Activated naive CD4-positive, alpha-beta T cell treated with anti-CD3 and anti-CD28 coated beads for 36 hours (primary cell): ENCODE measurements at regions not wholly inside any gene's neighbourhood (a gene's known extent, or its start where the extent isn't known, plus 50 kb on each side); places are given as distances from the start of the nearest gene placed in this dataset.

ENCODE experiments used
- CTCF ChIA-PET: fragments of 350-600 bp; sonication (Branson Sonifier 250); formaldehyde crosslinking; loops from one replicate; lab custom pipeline; 2021; ENCODE audit warnings: antibody characterized with exemption; lab: Charles Lee
- DNase-seq: peaks from one replicate; pipeline ENCODE4 v3.0.0-alpha.2; 2020
- H3K27ac Mint-ChIP-seq: one replicate; pipeline ENCODE4 v1.8.0; 2021; ENCODE audit warnings: mild to moderate bottlenecking, mixed read lengths
- H3K27me3 Mint-ChIP-seq: one replicate; pipeline ENCODE4 v1.8.0; 2021; ENCODE audit warnings: low read depth, mixed read lengths
- H3K36me3 Mint-ChIP-seq: one replicate; pipeline ENCODE4 v1.8.0; 2021; ENCODE audit warnings: low read depth, mixed read lengths
- H3K4me1 Mint-ChIP-seq: one replicate; pipeline ENCODE4 v1.8.0; 2021; ENCODE audit warnings: low read depth, mixed read lengths
- H3K4me3 Mint-ChIP-seq: one replicate; pipeline ENCODE4 v1.8.0; 2021; ENCODE audit warnings: mild to moderate bottlenecking, moderate library complexity, mixed read lengths
- H3K9me3 Mint-ChIP-seq: one replicate; pipeline ENCODE4 v1.8.0; 2021; ENCODE audit warnings: mixed read lengths
- intact Hi-C: fragments of 100-400 bp; cut with micrococcal nuclease; formaldehyde crosslinking; loops from one replicate; pipeline ENCODE4 v1.15.1; 2023

DNA sequence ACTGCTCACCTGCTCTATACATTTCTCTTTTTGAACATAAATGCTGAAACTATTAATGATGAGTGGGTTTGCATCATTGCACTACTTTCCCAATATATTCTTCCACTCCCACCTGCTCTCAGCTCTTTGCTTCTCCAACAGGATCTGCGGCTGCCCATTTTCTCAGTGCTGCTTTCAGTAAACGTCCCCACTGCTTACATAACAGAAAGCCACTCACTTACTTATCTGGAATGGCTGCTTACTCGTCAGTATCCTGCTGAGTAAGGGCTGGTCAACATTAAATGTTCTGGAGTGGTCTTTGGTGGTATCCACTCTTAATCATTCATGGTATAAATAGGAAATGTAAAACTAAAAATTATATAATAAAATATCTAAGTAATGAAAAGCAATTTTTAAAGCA is 112.8 kb upstream of the HPF1 start:
- Mint-ChIP-seq H3K27me3 (peaks cover 14% of the 10 kb centered on the region), H3K36me3 (no peaks in the 10 kb centered on the region), H3K9me3 (no peaks in the 10 kb centered on the region), H3K4me1 (no peaks in the 10 kb centered on the region), H3K4me3 (no peak overlapping the region), H3K27ac (no peak overlapping the region)
- intact Hi-C loops: no loop called here
- CTCF ChIA-PET: no interaction called here
- DNase-seq: no peak

DNA sequence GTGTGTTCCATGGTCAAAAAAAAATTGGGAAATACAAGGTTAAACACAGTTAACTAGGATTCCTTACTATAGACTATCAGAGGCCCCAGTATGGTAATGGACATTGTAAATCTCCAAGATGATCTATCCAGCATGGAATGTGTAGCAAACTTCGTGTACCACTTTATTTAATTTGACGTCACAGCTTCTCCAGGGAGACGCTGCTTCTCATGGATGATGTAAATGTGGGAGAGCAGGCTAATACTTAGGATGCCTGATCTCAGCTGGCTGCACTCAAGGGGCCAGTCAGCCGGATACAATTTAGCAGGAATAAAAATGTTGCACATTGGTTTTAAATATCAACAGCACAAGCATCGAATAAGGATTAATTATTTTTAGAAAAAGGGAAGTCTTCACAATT is 111.7 kb upstream of the HPF1 start:
- H3K9me3 Mint-ChIP-seq: no peaks in the 10 kb centered on the region
- intact Hi-C loops: no loop called here
- DNase-seq: no peak
- CTCF ChIA-PET: no interaction called here
- H3K36me3 Mint-ChIP-seq: no peaks in the 10 kb centered on the region
- H3K27ac Mint-ChIP-seq: no peak overlapping the region
- peaks cover 10% of the 10 kb centered on the region for H3K27me3 Mint-ChIP-seq
- no peak overlapping the region for H3K4me3 Mint-ChIP-seq
- H3K4me1 Mint-ChIP-seq: no peaks in the 10 kb centered on the region

DNA sequence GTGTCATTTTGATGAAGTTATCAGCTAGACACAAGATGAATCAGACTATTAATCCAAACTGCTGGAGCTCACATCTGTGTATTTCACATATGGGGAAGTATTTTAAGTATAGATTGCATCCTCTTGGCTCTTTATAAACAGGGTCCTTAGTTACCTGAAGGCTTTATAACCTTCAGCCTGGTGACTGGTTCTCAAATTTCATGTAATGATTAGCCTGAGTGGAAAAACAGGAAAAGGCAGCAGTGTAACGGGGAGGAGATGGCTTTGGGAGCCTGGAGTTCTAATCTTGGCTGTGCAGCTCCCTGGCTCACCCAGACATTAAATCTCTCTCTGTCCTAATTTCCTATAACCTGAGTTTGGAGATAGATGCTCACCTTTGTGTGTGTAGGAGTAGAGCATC is 103.8 kb upstream of the HPF1 start:
- H3K27me3 Mint-ChIP-seq: peaks cover 3% of the 10 kb centered on the region
- CTCF ChIA-PET: interaction anchor here (0.6 kb wide), 1 partner anchor 9 kb away, joined by 4 read pairs; no protein-coding TSS in a partner anchor
- H3K36me3 Mint-ChIP-seq: no peaks in the 10 kb centered on the region
- H3K4me1 Mint-ChIP-seq: no peaks in the 10 kb centered on the region
- intact Hi-C loops: no loop called here
- no peaks in the 10 kb centered on the region for H3K9me3 Mint-ChIP-seq
- H3K27ac Mint-ChIP-seq: no peak overlapping the region
- H3K4me3 Mint-ChIP-seq: no peak overlapping the region
- DNase-seq: no peak

DNA sequence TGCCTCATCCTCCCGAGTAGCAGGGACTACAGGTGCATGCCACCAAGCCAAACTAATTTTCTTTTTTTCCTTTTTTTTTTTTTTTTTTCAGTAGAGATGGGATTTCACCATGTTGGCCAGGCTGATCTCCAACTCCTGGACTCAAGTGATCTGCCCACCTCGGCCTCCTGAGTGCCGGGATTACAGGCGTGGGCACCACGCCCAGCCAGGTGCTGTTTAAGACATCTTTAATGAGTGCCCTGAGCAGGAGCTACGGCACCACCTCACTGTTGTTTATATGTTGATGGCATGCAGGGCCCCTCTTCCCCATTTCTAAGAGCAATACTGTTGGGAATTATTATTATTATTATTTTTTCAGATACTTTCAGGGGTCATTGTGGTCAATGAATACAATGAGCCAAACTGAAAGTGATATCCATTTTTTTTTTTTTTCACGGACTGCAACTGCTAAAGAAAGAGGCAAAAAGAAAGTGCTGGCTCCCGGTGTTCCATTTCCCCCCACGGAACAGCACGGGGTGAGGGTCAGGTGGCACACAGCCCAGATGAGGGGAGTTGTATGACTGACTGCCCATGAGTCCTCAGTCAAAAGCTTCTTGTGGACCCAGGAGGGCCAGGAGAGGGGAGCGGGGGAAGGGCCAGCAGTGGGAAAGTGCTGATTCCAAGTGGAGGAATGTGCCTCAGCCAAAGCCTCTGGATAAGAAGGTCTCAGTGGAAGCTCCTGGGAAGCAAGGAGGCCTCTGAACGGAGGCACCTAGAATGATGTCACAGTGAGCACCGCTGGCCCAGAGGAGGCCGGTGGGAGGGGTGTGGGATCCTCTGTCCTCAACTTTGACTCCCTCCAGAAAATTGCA is 101.8 kb upstream of the HPF1 start:
- H3K27me3 Mint-ChIP-seq: peaks cover 3% of the 10 kb centered on the region
- CTCF ChIA-PET: interaction anchor here (0.6 kb wide), 1 partner anchor 1706 kb away, joined by 3 read pairs; no protein-coding TSS in a partner anchor

DNA sequence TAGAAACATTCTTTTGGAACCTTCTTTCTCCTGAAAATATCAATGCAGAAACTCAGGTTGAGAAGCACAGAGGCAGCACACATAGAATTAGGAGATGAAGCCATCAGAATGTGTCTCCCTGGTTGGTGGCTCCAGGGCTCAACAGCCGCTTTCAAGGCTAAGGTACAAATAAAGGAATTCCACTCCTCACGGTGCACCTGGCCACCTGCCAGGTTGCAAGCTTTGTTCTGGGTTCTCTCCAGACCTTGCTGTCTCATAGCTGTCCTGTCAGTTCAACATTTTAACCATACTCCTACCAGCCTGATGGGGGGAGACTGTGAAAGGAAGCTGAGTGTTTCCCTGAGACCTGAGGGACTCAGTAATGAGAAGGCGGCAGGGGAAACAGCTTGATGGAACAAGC is 96.3 kb upstream of the HPF1 start:
- Mint-ChIP-seq H3K9me3 (no peaks in the 10 kb centered on the region), H3K27me3 (peaks cover 6% of the 10 kb centered on the region), H3K36me3 (no peaks in the 10 kb centered on the region), H3K27ac (no peak overlapping the region), H3K4me1 (no peaks in the 10 kb centered on the region), H3K4me3 (no peak overlapping the region)
- CTCF ChIA-PET: interaction anchor here (0.9 kb wide), 1 partner anchor 79 kb away, joined by 3 read pairs; no protein-coding TSS in a partner anchor
- DNase-seq: no peak
- intact Hi-C loops: no loop called here

More for the DNA sequence above, 101.8 kb upstream of the HPF1 start:
- DNase-seq: no peak
- no peaks in the 10 kb centered on the region for H3K36me3 Mint-ChIP-seq
- H3K27ac Mint-ChIP-seq: no peak overlapping the region
- no peak overlapping the region for H3K4me3 Mint-ChIP-seq
- intact Hi-C loops: no loop called here
- no peaks in the 10 kb centered on the region for H3K9me3 Mint-ChIP-seq
- H3K4me1 Mint-ChIP-seq: no peaks in the 10 kb centered on the region

DNA sequence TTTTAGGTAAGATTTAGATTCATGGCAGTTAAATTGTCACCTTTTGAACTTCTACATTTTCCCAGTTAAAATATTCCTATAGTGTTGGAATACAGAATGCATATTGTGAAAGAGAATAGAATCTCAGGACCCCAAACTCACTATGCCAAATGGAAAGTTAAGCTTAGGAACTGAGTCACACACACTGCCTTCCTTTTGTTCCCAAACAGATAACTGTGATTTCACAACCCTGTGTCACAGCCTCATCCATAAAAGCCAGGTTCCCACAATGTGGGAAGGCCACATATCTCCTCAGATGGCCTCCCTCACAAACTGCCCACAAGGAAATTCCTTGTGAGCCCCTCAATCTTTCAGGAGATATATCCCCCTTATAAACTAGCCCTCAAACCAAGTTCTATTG is 94.7 kb upstream of the HPF1 start:
- H3K36me3 Mint-ChIP-seq: no peaks in the 10 kb centered on the region
- CTCF ChIA-PET: interaction anchor here (0.7 kb wide), 1 partner anchor 9 kb away, joined by 4 read pairs; no protein-coding TSS in a partner anchor
- H3K4me3 Mint-ChIP-seq: no peak overlapping the region
- intact Hi-C loops: no loop called here
- peaks cover 12% of the 10 kb centered on the region for H3K27me3 Mint-ChIP-seq
- H3K4me1 Mint-ChIP-seq: no peaks in the 10 kb centered on the region
- no peak overlapping the region for H3K27ac Mint-ChIP-seq
- DNase-seq: no peak
- no peaks in the 10 kb centered on the region for H3K9me3 Mint-ChIP-seq

DNA sequence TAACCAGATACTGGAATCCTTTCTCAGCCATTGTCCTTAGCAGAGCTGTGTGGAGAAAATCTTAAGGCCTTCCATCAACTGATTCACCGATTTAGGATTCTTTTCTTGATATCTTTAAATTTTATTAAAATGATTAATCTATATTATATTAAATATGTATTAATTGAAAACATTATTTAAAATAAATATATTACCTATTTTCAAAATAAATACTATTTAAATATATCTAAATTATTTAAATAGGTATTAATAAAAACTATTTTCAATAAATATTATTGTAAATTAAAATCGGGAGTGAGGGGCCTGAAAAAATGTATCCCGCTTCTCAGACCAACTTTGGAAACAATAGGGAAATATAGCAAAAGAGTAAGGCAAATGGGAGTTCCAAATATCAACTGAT is 94.0 kb upstream of the HPF1 start:
- Mint-ChIP-seq H3K27ac (no peak overlapping the region), H3K4me3 (no peak overlapping the region), H3K27me3 (peaks cover 10% of the 10 kb centered on the region), H3K4me1 (no peaks in the 10 kb centered on the region), H3K9me3 (no peaks in the 10 kb centered on the region), H3K36me3 (no peaks in the 10 kb centered on the region)
- intact Hi-C loops: no loop called here
- DNase-seq: no peak
- CTCF ChIA-PET: interaction anchor here (1.5 kb wide), 1 partner anchor 41 kb away, joined by 4 read pairs; no protein-coding TSS in a partner anchor

DNA sequence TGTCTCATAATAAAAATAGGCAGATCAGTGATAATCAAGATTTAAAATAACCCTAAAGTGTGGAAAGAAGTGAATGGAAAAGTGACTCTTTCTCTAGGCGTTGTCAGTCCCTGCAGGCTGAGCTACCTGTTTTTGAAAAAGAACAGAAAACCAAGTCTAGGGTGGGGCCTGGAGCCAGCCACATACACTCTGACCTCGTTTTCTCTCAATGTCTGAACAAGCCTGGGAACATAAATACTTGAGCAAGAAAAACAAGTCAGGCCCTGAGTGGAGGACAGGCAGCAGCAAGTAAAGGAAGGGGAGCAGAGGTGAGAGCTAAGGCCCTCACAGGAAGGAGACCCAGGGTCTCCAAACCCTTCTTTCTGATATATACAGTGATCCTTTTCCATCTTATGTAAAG is 91.7 kb upstream of the HPF1 start:
- Mint-ChIP-seq H3K27me3 (peaks cover 11% of the 10 kb centered on the region), H3K27ac (no peak overlapping the region), H3K4me1 (no peaks in the 10 kb centered on the region), H3K4me3 (no peak overlapping the region), H3K9me3 (no peaks in the 10 kb centered on the region), H3K36me3 (no peaks in the 10 kb centered on the region)
- intact Hi-C loops: no loop called here
- CTCF ChIA-PET: no interaction called here
- DNase-seq: no peak

DNA sequence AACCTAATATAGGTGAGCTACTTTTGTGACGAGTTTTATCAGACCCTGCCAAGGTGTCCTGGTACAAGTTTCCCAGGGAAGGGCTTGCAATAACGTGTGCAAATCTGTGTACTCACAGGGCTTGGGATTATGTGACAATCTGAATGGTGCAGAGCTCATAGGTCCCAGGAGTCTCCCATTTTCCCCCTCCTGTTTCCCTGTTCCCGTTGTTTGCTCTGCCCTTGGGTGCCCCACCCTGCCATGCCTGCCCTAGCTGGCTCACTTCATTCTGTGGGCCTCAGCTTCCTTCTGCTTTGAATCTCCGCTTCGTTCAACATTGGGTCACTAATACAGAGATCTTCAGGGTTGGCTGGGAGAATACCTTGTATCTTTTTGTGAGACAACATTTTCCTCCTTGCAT is 90.3 kb upstream of the HPF1 start:
- Mint-ChIP-seq H3K4me3 (no peak overlapping the region), H3K27me3 (peaks cover 13% of the 10 kb centered on the region), H3K36me3 (no peaks in the 10 kb centered on the region), H3K4me1 (no peaks in the 10 kb centered on the region), H3K9me3 (no peaks in the 10 kb centered on the region), H3K27ac (no peak overlapping the region)
- no peak for DNase-seq
- intact Hi-C loops: no loop called here
- CTCF ChIA-PET: no interaction called here

DNA sequence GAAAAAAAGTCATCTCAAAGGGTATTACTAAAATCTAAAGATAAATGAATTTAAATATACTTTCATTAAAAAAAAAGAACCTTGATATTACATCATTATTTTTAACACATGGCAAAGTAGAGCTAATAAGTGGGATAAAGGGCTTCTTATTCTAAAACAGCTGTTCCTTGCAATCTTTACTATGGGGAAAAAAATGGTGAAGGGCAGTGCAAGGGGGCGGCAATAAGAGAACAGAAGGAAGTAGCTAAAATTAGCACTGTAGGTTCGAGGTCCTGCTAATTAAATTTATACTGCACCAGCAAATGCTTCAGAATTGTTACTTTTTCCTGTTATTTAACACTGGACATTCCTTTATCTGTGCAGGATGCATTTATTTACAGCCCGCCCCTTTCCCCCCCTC is 89.4 kb upstream of the HPF1 start:
- Mint-ChIP-seq H3K4me1 (no peaks in the 10 kb centered on the region), H3K9me3 (no peaks in the 10 kb centered on the region), H3K27me3 (peaks cover 18% of the 10 kb centered on the region), H3K4me3 (no peak overlapping the region), H3K36me3 (no peaks in the 10 kb centered on the region), H3K27ac (no peak overlapping the region)
- DNase-seq: no peak
- intact Hi-C loops: no loop called here
- CTCF ChIA-PET: interaction anchor here (0.6 to 0.8 kb wide), 2 partner anchors 37 to 365 kb away, joined by 3 read pairs; no protein-coding TSS in a partner anchor

DNA sequence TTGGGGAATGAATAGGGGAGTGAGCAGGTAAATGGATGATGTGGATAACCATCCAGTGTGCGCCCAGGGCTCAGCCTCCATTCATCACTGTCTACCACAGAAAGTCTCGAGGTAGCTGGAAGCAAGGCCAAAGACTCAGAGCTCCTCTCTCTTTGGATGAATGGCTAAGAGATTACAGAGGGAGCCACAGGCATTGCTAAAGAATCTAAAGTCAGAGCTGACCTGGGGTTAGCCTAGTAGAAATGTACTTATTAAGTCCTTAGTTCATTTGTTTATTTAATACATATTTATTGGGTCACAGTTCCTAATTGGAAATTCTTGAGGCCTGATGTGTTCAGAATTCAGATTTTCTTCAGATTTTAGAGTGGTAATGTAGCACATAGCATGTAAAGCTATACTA is 88.7 kb upstream of the HPF1 start:
- no peaks in the 10 kb centered on the region for H3K4me1 Mint-ChIP-seq
- CTCF ChIA-PET: interaction anchor here (2.3 kb wide), 1 partner anchor 36 kb away, joined by 6 read pairs; no protein-coding TSS in a partner anchor
- DNase-seq: no peak
- intact Hi-C loops: no loop called here
- H3K27me3 Mint-ChIP-seq: peaks cover 18% of the 10 kb centered on the region
- no peak overlapping the region for H3K4me3 Mint-ChIP-seq
- no peaks in the 10 kb centered on the region for H3K36me3 Mint-ChIP-seq
- H3K9me3 Mint-ChIP-seq: no peaks in the 10 kb centered on the region
- H3K27ac Mint-ChIP-seq: no peak overlapping the region

DNA sequence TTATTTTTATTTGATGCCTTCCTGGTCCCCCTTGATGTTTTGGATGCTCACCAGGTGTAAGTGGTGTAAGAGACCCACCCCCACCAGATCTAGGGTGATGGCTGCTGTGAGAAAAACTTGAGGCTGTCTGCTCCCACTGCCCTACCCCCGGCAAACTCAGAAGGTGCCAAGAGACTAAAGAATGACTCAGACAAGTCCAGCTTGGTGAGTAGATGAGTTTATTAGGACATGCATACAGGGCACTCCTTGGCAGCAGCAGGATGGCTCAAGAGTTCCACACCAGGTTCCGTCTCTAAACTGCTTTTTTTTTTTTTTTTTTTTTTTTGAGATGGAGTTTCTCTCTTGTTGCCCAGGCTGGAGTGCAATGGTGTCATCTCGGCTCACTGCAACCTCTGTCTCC is 84.0 kb upstream of the HPF1 start:
- Mint-ChIP-seq H3K27me3 (peaks cover 12% of the 10 kb centered on the region), H3K27ac (no peak overlapping the region), H3K9me3 (peaks cover 4% of the 10 kb centered on the region), H3K36me3 (no peaks in the 10 kb centered on the region), H3K4me1 (no peaks in the 10 kb centered on the region), H3K4me3 (no peak overlapping the region)
- intact Hi-C loops: no loop called here
- CTCF ChIA-PET: interaction anchor here (0.7 kb wide), 1 partner anchor 62 kb away, joined by 6 read pairs; no protein-coding TSS in a partner anchor
- DNase-seq: no peak

DNA sequence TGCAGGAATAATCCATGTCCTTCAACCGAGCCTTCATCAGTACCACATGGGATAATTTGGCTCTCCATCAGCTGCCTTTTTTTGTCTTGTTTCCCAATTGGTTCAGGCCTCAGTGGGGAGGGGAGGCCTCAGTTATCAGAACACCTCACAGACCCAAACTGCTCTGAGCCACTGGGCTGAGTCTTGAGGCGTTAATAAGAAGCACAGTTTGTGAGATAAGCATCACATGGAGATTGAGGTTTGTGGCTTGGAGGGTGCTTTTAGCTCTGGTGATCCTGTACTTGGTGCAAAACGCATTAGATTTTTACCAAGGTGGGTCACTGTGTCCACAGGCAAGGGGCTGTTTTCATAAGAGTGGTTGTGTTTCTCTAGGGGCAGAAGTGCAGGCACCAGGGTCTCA is 82.8 kb upstream of the HPF1 start:
- CTCF ChIA-PET: no interaction called here

More for the DNA sequence above, 82.8 kb upstream of the HPF1 start:
- Mint-ChIP-seq H3K27ac (no peak overlapping the region), H3K27me3 (peaks cover 12% of the 10 kb centered on the region), H3K36me3 (no peaks in the 10 kb centered on the region), H3K4me3 (no peak overlapping the region), H3K9me3 (peaks cover 4% of the 10 kb centered on the region), H3K4me1 (no peaks in the 10 kb centered on the region)
- no peak for DNase-seq
- intact Hi-C loops: no loop called here
